Prostate gland (tissue), 2 donors: ENCODE measurements at regions not wholly inside any gene's neighbourhood (a gene's known extent, or its start where the extent isn't known, plus 50 kb on each side); places are given as distances from the start of the nearest gene placed in this dataset.

Source experiments
- DNase-seq: peaks from one replicate; pipeline ENCODE4 v3.0.0-alpha.2; 2019; ENCODE audit warnings: low spot score
- H3K27ac ChIP-seq, 2 donors: fragments of 200-600 bp; sonication (generic); 2 replicates each; pipeline ENCODE4 v1.5.1; 2017 to 2019
- H3K27me3 ChIP-seq: fragments of 200-600 bp; sonication (generic); replicated peaks from 2 replicates; pipeline ENCODE4 v1.5.1; 2019; ENCODE audit not compliant: insufficient read depth
- H3K36me3 ChIP-seq, 2 donors: fragments of 200-600 bp; sonication (generic); 1 replicate in 1 of 2; 2 replicates in 1 of 2; pipeline versions ENCODE4 v1.5.1 to v1.8.1; 2017 to 2019
- H3K4me1 ChIP-seq: fragments of 200-600 bp; sonication (generic); replicated peaks from 2 replicates; pipeline ENCODE4 v1.5.1; 2019
- H3K4me3 ChIP-seq, 2 donors: fragments of 200-600 bp; sonication (generic); 2 replicates each; pipeline ENCODE4 v1.5.1; 2017 to 2019
- H3K9me3 ChIP-seq: fragments of 200-600 bp; sonication (generic); 2 replicates; pipeline ENCODE4 v1.5.1; 2017
- CTCF ChIP-seq, 4 experiments: fragments of 200-600 bp in 2 of 4; fragments of 450-650 bp in 2 of 4; sonication (generic) in 2 of 4; IDR thresholded peaks; 1 replicate in 3 of 4; 2 replicates in 1 of 4; pipeline ENCODE4 v1.5.1; 2016 to 2019; ENCODE audit warnings: antibody characterized with exemption in 4 of 4, mild to moderate bottlenecking in 2 of 4, moderate library complexity in 2 of 4
- POLR2A ChIP-seq: fragments of 450-650 bp; IDR thresholded peaks from one replicate; pipeline ENCODE4 v1.6.1; 2016; ENCODE audit warnings: antibody characterized with exemption, mild to moderate bottlenecking
- POLR2AphosphoS5 ChIP-seq: sonication (generic); formaldehyde crosslinking; IDR thresholded peaks from one replicate; pipeline ENCODE4 v1.6.1; 2017; ENCODE audit warnings: antibody characterized with exemption
- WGBS: methylation state at CpG from one replicate; pipeline ENCODE4 v1.1.5; 2018; 5-methylcytosine and 5-hydroxymethylcytosine counted together
- intact Hi-C: fragments of 100-400 bp; cut with DNase I; formaldehyde crosslinking; loops from one replicate; pipeline ENCODE4 v1.14.2; 2022

GRCh38 chr2:155178921-155179320 lies 480.4 kb downstream of the KCNJ3 start:
- H3K27ac ChIP-seq: no peak overlapping the region
- no peaks in the 10 kb centered on the region for H3K27me3 ChIP-seq
- no peak for DNase-seq
- no peaks in the 10 kb centered on the region for H3K36me3 ChIP-seq
- WGBS: 77% methylated on average over 3 of the region's 3 CpGs
- no peaks in the 10 kb centered on the region for H3K4me1 ChIP-seq
- H3K4me3 ChIP-seq: no peak overlapping the region
- TF ChIP-seq POLR2A (no peak), POLR2AphosphoS5 (no peak), CTCF (IDR thresholded peaks at IDR 0.05) (no peak)
- intact Hi-C loops: no loop called here
- no peaks in the 10 kb centered on the region for H3K9me3 ChIP-seq

- Histone ChIP-seq H3K36me3 (no peaks in the 10 kb centered on the region), H3K4me1 (no peaks in the 10 kb centered on the region), H3K9me3 (no peaks in the 10 kb centered on the region), H3K27ac (no peak overlapping the region), H3K4me3 (no peak overlapping the region), H3K27me3 (no peaks in the 10 kb centered on the region)
- 72% methylated on average over 1 of the region's 1 CpG for WGBS
- TF ChIP-seq POLR2A (no peak), CTCF (IDR thresholded peaks at IDR 0.05) (no peak), POLR2AphosphoS5 (no peak)
- intact Hi-C loops: no loop called here
- DNase-seq: no peak
Observed at GRCh38 chr2:155176345-155176744, 477.9 kb downstream of the KCNJ3 start.

- H3K4me1 ChIP-seq: no peaks in the 10 kb centered on the region
- intact Hi-C loops: no loop called here
- H3K36me3 ChIP-seq: no peaks in the 10 kb centered on the region
- no peak overlapping the region for H3K27ac ChIP-seq
- WGBS: 80% methylated on average over 5 of the region's 5 CpGs
- no peaks in the 10 kb centered on the region for H3K9me3 ChIP-seq
- DNase-seq: no peak
- no peaks in the 10 kb centered on the region for H3K27me3 ChIP-seq
- TF ChIP-seq POLR2AphosphoS5 (no peak), POLR2A (no peak), CTCF (IDR thresholded peaks at IDR 0.05) (no peak)
- H3K4me3 ChIP-seq: no peak overlapping the region
Observed at GRCh38 chr2:155169317-155169716, 470.8 kb downstream of the KCNJ3 start.

- no peak for TF ChIP-seq POLR2AphosphoS5
- no peak for TF ChIP-seq POLR2A
- no peak for TF ChIP-seq CTCF (IDR thresholded peaks at IDR 0.05)
- H3K36me3 ChIP-seq: no peaks in the 10 kb centered on the region
- DNase-seq: no peak
- no peaks in the 10 kb centered on the region for H3K9me3 ChIP-seq
- WGBS: 100% methylated on average over 1 of the region's 1 CpG
- no peak overlapping the region for H3K27ac ChIP-seq
- no peak overlapping the region for H3K4me3 ChIP-seq
- H3K4me1 ChIP-seq: no peaks in the 10 kb centered on the region
- no peaks in the 10 kb centered on the region for H3K27me3 ChIP-seq
- intact Hi-C loops: no loop called here
Observed at GRCh38 chr2:155162494-155162893, 464.0 kb downstream of the KCNJ3 start.

GRCh38 chr2:155161314-155161713 lies 462.8 kb downstream of the KCNJ3 start:
- intact Hi-C loops: no loop called here
- no peak for DNase-seq
- no peaks in the 10 kb centered on the region for H3K27me3 ChIP-seq
- no peaks in the 10 kb centered on the region for H3K36me3 ChIP-seq
- no peak overlapping the region for H3K27ac ChIP-seq
- H3K9me3 ChIP-seq: no peaks in the 10 kb centered on the region
- H3K4me3 ChIP-seq: no peak overlapping the region
- TF ChIP-seq POLR2AphosphoS5 (no peak), POLR2A (no peak), CTCF (IDR thresholded peaks at IDR 0.05) (no peak)
- no peaks in the 10 kb centered on the region for H3K4me1 ChIP-seq
